MM.1S (cell line): ENCODE measurements at regions not wholly inside any gene's neighbourhood (a gene's known extent, or its start where the extent isn't known, plus 50 kb on each side); places are given as distances from the start of the nearest gene placed in this dataset.

ENCODE experiments used
- EZH2 ChIP-seq: fragments of 300-600 bp; sonication (generic); optimal IDR thresholded peaks from 2 replicates; pipeline ENCODE3; 2017; ENCODE audit warnings: low read depth, mild to moderate bottlenecking, antibody characterized with exemption, low read length, mixed read lengths
- EZH2phosphoT487 ChIP-seq: fragments of 300-600 bp; sonication (generic); IDR thresholded peaks from 2 replicates; pipeline ENCODE4 v1.6.1; 2018; ENCODE audit warnings: antibody characterized with exemption, low read length
- TF ChIP-seq, protein P1 (sequence below): fragments of 300-600 bp; sonication (generic); IDR thresholded peaks from 2 replicates; pipeline ENCODE4 v1.5.1; 2016; ENCODE audit warnings: antibody characterized with exemption, low read length, mixed read lengths

DNA sequence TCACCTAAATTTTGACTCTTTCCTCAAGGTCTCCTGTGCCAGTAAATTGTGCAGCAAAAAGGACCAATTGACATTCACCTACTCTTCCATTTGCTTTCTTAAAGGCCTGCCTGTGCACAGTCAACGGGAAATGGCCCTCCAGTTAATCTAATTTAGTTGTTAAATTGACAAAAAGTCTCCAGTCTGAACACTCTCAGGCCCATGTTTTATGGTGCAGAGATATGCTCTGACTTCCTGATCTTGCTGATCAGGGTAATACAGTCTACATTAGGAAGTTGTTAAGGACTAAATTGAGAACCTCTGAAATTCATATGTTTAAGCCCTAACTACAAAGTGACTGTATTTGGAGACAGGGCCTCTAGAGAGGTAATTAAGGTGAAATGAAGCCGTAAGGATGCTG, 133.6 kb upstream of the IL15 start:
- TF ChIP-seq, protein P1, sequence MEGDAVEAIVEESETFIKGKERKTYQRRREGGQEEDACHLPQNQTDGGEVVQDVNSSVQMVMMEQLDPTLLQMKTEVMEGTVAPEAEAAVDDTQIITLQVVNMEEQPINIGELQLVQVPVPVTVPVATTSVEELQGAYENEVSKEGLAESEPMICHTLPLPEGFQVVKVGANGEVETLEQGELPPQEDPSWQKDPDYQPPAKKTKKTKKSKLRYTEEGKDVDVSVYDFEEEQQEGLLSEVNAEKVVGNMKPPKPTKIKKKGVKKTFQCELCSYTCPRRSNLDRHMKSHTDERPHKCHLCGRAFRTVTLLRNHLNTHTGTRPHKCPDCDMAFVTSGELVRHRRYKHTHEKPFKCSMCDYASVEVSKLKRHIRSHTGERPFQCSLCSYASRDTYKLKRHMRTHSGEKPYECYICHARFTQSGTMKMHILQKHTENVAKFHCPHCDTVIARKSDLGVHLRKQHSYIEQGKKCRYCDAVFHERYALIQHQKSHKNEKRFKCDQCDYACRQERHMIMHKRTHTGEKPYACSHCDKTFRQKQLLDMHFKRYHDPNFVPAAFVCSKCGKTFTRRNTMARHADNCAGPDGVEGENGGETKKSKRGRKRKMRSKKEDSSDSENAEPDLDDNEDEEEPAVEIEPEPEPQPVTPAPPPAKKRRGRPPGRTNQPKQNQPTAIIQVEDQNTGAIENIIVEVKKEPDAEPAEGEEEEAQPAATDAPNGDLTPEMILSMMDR = no peak
- no peak for TF ChIP-seq EZH2phosphoT487
- no peak for TF ChIP-seq EZH2
